Panc1 (cell line): ENCODE measurements at regions not wholly inside any gene's neighbourhood (a gene's known extent, or its start where the extent isn't known, plus 50 kb on each side); places are given as distances from the start of the nearest gene placed in this dataset.

Experiments used
- CTCF ChIP-seq: fragments of 450-650 bp; IDR thresholded peaks from 2 replicates; pipeline ENCODE4 v1.5.1; 2017; ENCODE audit warnings: mild to moderate bottlenecking
- POLR2AphosphoS5 ChIP-seq: IDR thresholded peaks from 2 replicates; pipeline ENCODE4 v1.6.1; 2012; ENCODE audit warnings: mild to moderate bottlenecking, low read depth, low read length, moderate library complexity
- TF ChIP-seq, protein P1 (sequence below), 2 experiments: IDR thresholded peaks; 2 replicates each; pipeline ENCODE4 v1.6.1; 2011 to 2012; ENCODE audit warnings: low read depth in 2 of 2, control low read depth in 1 of 2, low read length in 1 of 2, mild to moderate bottlenecking in 1 of 2, moderate library complexity in 1 of 2; ENCODE audit not compliant: insufficient read depth in 1 of 2

DNA sequence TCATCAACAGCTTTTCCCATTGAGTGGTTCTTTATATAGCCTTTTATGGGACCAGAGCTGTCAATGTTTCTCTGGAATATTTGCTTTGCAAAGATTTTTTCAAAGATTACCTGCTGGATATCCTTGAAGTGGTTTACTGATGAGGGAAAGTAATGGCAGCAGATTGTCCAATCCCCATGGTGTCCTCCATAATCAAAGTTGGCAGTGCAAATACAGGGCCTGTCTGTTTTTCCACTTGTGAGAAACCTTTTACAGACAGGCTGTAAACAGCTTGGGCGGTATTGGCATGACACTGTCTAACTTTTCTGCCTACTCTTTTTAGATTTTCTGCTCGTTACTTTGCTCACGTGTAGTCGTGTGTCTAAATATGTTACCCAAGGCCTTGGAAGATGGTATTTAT lies 641.9 kb upstream of the NR3C2 start:
- TF ChIP-seq POLR2AphosphoS5 (no peak), CTCF (no peak)
- TF ChIP-seq, protein P1, sequence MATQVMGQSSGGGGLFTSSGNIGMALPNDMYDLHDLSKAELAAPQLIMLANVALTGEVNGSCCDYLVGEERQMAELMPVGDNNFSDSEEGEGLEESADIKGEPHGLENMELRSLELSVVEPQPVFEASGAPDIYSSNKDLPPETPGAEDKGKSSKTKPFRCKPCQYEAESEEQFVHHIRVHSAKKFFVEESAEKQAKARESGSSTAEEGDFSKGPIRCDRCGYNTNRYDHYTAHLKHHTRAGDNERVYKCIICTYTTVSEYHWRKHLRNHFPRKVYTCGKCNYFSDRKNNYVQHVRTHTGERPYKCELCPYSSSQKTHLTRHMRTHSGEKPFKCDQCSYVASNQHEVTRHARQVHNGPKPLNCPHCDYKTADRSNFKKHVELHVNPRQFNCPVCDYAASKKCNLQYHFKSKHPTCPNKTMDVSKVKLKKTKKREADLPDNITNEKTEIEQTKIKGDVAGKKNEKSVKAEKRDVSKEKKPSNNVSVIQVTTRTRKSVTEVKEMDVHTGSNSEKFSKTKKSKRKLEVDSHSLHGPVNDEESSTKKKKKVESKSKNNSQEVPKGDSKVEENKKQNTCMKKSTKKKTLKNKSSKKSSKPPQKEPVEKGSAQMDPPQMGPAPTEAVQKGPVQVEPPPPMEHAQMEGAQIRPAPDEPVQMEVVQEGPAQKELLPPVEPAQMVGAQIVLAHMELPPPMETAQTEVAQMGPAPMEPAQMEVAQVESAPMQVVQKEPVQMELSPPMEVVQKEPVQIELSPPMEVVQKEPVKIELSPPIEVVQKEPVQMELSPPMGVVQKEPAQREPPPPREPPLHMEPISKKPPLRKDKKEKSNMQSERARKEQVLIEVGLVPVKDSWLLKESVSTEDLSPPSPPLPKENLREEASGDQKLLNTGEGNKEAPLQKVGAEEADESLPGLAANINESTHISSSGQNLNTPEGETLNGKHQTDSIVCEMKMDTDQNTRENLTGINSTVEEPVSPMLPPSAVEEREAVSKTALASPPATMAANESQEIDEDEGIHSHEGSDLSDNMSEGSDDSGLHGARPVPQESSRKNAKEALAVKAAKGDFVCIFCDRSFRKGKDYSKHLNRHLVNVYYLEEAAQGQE (IDR thresholded peaks at IDR 0.05; ENCODE audit: insufficient read depth in 1 of 2, low read depth in 2 of 2, low read length in 1 of 2), result no peak
